ENCODE measurements at regions not wholly inside any gene's neighbourhood (a gene's known extent, or its start where the extent isn't known, plus 50 kb on each side); places are given as distances from the start of the nearest gene placed in this dataset.

DNA sequence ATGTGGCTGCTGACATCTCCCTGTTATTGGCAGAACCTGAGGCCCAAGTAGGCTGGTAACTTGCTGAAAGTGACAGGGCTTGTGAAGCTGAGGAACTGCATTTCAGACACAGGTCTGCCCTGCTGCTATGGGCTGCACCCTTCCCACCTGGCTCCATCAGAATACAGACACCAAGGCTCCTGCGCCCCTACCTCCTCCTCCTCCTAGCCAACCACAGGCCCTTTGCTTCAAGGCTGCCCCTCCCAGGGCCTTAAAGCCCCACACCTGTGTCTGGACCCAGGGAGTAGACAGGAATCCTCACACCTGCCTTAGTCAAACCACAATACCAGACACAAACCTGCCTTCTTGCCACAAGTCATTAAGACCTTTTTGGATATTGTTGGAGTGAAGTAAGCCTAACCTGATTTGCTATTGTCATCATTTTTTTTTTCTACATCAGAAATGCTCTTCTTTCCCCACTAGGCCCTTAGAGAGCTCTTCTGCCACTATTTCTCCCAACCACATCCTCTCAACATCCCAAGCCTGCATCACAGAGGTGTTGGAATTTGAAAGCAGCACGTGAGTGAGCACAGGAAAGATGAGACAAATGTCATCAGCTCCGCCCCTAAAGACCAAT, 489.7 kb downstream of the EIPR1 start:
- intact Hi-C loops (cut with DNase I), result no loop called here
- ATAC-seq (no peak), DNase-seq (no peak)
- Histone ChIP-seq H3K4me1 (no peaks in the 10 kb centered on the region), H3K36me3 (no peaks in the 10 kb centered on the region), H3K27ac (no peak overlapping the region), H3K27me3 (no peaks in the 10 kb centered on the region), H3K4me3 (no peak overlapping the region), H3K9me3 (no peaks in the 10 kb centered on the region)
- no peak for TF ChIP-seq CTCF (IDR thresholded peaks at IDR 0.05)

DNA sequence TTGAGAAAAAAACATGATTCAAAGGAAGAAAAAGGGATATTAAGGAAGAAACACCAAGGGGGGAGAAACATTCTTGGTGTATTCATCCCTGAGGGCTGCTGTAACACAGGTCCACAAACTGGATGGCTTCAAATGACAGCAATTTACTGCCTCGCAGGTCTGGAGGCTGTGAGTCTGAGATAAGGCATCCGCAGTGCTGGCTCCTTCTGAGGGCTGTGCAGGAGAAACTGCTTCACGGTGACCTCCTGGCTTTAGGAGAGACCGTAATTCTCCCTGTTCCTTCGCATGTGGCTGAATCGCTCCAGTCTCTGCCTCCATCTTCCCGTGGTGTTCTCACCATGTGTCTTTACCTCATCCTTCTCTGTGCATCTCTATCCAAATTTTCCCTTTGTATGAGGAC, 490.7 kb downstream of the EIPR1 start:
- DNase-seq, result no peak
- intact Hi-C loops (cut with DNase I), result no loop called here

GRCh38 chr2:2881499-2881898, 496.1 kb downstream of the EIPR1 start:
- H3K27me3 ChIP-seq, result no peaks in the 10 kb centered on the region
- no peaks in the 10 kb centered on the region for H3K36me3 ChIP-seq
- H3K4me1 ChIP-seq, result no peaks in the 10 kb centered on the region
- no peak for ATAC-seq
- TF ChIP-seq CTCF (IDR thresholded peaks at IDR 0.05), result no peak
- H3K4me3 ChIP-seq, result no peak overlapping the region
- DNase-seq, result no peak
- intact Hi-C loops (cut with DNase I), result no loop called here
- H3K27ac ChIP-seq, result no peak overlapping the region
- H3K9me3 ChIP-seq, result no peaks in the 10 kb centered on the region

More for the DNA sequence above, 490.7 kb downstream of the EIPR1 start:
- Histone ChIP-seq H3K27me3 (no peaks in the 10 kb centered on the region), H3K9me3 (no peaks in the 10 kb centered on the region), H3K36me3 (no peaks in the 10 kb centered on the region), H3K4me1 (no peaks in the 10 kb centered on the region), H3K4me3 (no peak overlapping the region), H3K27ac (no peak overlapping the region)
- ATAC-seq, result no peak
- no peak for TF ChIP-seq CTCF (IDR thresholded peaks at IDR 0.05)

GRCh38 chr2:2880938-2881337, 496.7 kb downstream of the EIPR1 start:
- no peaks in the 10 kb centered on the region for H3K9me3 ChIP-seq
- H3K4me1 ChIP-seq, result no peaks in the 10 kb centered on the region
- H3K36me3 ChIP-seq, result no peaks in the 10 kb centered on the region
- H3K4me3 ChIP-seq, result no peak overlapping the region
- no peak for ATAC-seq
- DNase-seq, result no peak
- intact Hi-C loops (cut with DNase I), result no loop called here
- H3K27ac ChIP-seq, result no peak overlapping the region
- TF ChIP-seq CTCF (IDR thresholded peaks at IDR 0.05), result no peak
- no peaks in the 10 kb centered on the region for H3K27me3 ChIP-seq

DNA sequence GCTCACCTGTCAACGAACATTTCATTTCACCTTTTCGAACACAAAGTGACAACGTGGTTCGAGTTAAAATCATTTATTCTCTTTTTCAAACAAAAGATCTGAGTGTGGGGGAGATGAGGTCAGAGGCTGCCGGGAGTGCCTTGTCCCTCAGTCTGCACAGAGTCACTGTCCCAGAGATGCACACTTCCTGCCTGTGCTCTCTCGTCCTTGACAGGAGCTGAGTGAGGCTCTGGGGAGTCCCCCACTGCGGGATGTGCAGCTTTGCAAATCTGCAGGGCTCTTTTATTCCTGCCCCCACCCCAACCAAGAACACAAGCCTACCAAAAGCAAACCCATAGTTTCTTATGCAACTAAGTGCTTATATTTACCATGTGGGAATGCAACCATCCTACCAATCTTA, 497.8 kb downstream of the EIPR1 start:
- H3K36me3 ChIP-seq, result no peaks in the 10 kb centered on the region
- intact Hi-C loops (cut with DNase I), result no loop called here
- H3K27me3 ChIP-seq, result no peaks in the 10 kb centered on the region
- no peak for ATAC-seq
- H3K4me3 ChIP-seq, result no peak overlapping the region
- no peaks in the 10 kb centered on the region for H3K4me1 ChIP-seq
- H3K9me3 ChIP-seq, result no peaks in the 10 kb centered on the region
- TF ChIP-seq CTCF (IDR thresholded peaks at IDR 0.05), result no peak
- no peak overlapping the region for H3K27ac ChIP-seq
- no peak for DNase-seq

DNA sequence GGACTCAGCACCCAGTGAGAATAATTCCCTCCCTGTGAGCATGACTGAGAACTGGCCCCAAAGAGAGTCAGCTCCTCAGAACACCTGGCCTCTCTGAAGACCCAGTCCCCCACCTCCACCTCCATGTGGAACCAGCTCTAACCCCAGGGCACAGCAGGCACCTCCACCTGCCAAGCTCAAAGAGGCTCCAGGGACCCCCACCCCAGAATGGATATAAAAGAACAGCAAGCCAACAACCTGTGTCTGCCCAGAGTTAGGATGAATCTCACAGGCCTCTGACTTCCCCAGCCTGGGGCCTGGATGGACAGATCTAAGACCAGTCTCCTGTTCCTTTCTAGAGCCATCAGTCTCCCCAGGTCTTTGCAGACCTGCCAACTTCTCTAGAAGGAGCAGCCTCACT, 498.5 kb downstream of the EIPR1 start:
- H3K27me3 ChIP-seq, result no peaks in the 10 kb centered on the region
- no peaks in the 10 kb centered on the region for H3K36me3 ChIP-seq
- H3K4me1 ChIP-seq, result no peaks in the 10 kb centered on the region
- H3K9me3 ChIP-seq, result no peaks in the 10 kb centered on the region
- no peak for TF ChIP-seq CTCF (IDR thresholded peaks at IDR 0.05)
- intact Hi-C loops (cut with DNase I), result no loop called here
- no peak overlapping the region for H3K4me3 ChIP-seq
- DNase-seq (no peak), ATAC-seq (no peak)
- H3K27ac ChIP-seq, result no peak overlapping the region

Data from upper lobe of right lung (tissue), 1 donor.